HG03045 (cell line): ENCODE measurements at regions not wholly inside any gene's neighbourhood (a gene's known extent, or its start where the extent isn't known, plus 50 kb on each side); places are given as distances from the start of the nearest gene placed in this dataset.

Experiments
- ATAC-seq: cut with Tn5 transposase; IDR thresholded peaks from one replicate; pipeline ENCODE4 v1.9.1; 2021; ENCODE audit warnings: mild to moderate bottlenecking, moderate library complexity; ENCODE audit not compliant: unreplicated experiment

GRCh38 chr20:23153696-23154341, 67.7 kb upstream of the CD93 start:
- no peak for ATAC-seq

- no peak for ATAC-seq
These were observed 66.8 kb upstream of the CD93 start for GRCh38 chr20:23152902-23153301.

GRCh38 chr20:23152308-23152892, 66.3 kb upstream of the CD93 start:
- ATAC-seq: no peak

- no peak for ATAC-seq
These were observed 65.8 kb upstream of the CD93 start for GRCh38 chr20:23151885-23152284.

- ATAC-seq: no peak
These were observed 65.0 kb upstream of the CD93 start for GRCh38 chr20:23151008-23151703.

- no peak for ATAC-seq
These were observed 64.3 kb upstream of the CD93 start for GRCh38 chr20:23150304-23151007.

- no peak for ATAC-seq
These were observed 63.6 kb upstream of the CD93 start for GRCh38 chr20:23149623-23150279.

- ATAC-seq: no peak
These were observed 62.8 kb upstream of the CD93 start for GRCh38 chr20:23148731-23149570.

GRCh38 chr20:23147964-23148730, 62.0 kb upstream of the CD93 start:
- ATAC-seq: no peak

- ATAC-seq: no peak
These were observed 61.5 kb upstream of the CD93 start for GRCh38 chr20:23147647-23147963.

GRCh38 chr20:23146857-23147637, 60.9 kb upstream of the CD93 start:
- no peak for ATAC-seq

GRCh38 chr20:23146181-23146580, 60.1 kb upstream of the CD93 start:
- ATAC-seq: no peak

GRCh38 chr20:23145281-23145700, 59.2 kb upstream of the CD93 start:
- no peak for ATAC-seq

- ATAC-seq: no peak
These were observed 58.7 kb upstream of the CD93 start for GRCh38 chr20:23144856-23145255.

GRCh38 chr20:23143986-23144690, 58.0 kb upstream of the CD93 start:
- no peak for ATAC-seq

GRCh38 chr20:23143098-23143497, 57.0 kb upstream of the CD93 start:
- no peak for ATAC-seq

- ATAC-seq: peak; percentile 55
These were observed 56.3 kb upstream of the CD93 start for GRCh38 chr20:23142162-23143050.
